Upper lobe of left lung (tissue), 6 donors: ENCODE measurements at regions not wholly inside any gene's neighbourhood (a gene's known extent, or its start where the extent isn't known, plus 50 kb on each side); places are given as distances from the start of the nearest gene placed in this dataset.
A peak's percentile ranks its signal among the peaks of the same experiment; 100 is the strongest.
"Not testable (repeated sequence)": the region's sequence is repeated elsewhere in the genome, so short reads cannot be mapped to it uniquely, and the experiment has no call there.

ENCODE experiments used
- ATAC-seq, 2 donors: fragments of 200-7000 bp; cut with Tn5 transposase; one replicate each; pipeline ENCODE4 v1.9.1; 2022; ENCODE audit warnings: mild to moderate bottlenecking in 2 of 2, moderate library complexity in 2 of 2; ENCODE audit not compliant: low FRiP score in 2 of 2
- DNase-seq, 2 donors: peaks; one replicate each; pipeline ENCODE4 v3.0.0-alpha.2; 2019 to 2020
- H3K27ac ChIP-seq, 4 donors: fragments of 200-600 bp; sonication (generic); one replicate each; pipeline ENCODE4 v1.5.1; 2016 to 2019
- H3K27me3 ChIP-seq, 4 donors: fragments of 200-600 bp; sonication (generic); one replicate each; pipeline ENCODE4 v1.5.1; 2017 to 2019
- H3K36me3 ChIP-seq, 4 donors: fragments of 200-600 bp; sonication (generic); one replicate each; pipeline ENCODE4 v1.5.1; 2016 to 2019
- H3K4me1 ChIP-seq, 4 donors: fragments of 200-600 bp; sonication (generic); one replicate each; pipeline ENCODE4 v1.5.1; 2018 to 2019
- H3K4me3 ChIP-seq, 4 donors: fragments of 200-600 bp; sonication (generic); one replicate each; pipeline ENCODE4 v1.5.1; 2017 to 2019; ENCODE audit warnings: mild to moderate bottlenecking in 2 of 4, moderate library complexity in 1 of 4
- H3K9me3 ChIP-seq, 4 donors: fragments of 200-600 bp; sonication (generic); one replicate each; pipeline ENCODE4 v1.5.1; 2018 to 2019
- EP300 ChIP-seq, 4 donors: sonication (generic); formaldehyde crosslinking; IDR thresholded peaks; one replicate each; pipeline ENCODE4 v1.5.1; 2017; ENCODE audit warnings: antibody characterized with exemption in 4 of 4, control low read depth in 2 of 4
- POLR2A ChIP-seq, 4 donors: fragments of 450-650 bp; IDR thresholded peaks; one replicate each; pipeline ENCODE4 v1.5.1; 2016 to 2017; ENCODE audit warnings: antibody characterized with exemption in 4 of 4, mild to moderate bottlenecking in 2 of 4
- POLR2AphosphoS5 ChIP-seq, 2 donors: sonication (generic); formaldehyde crosslinking; IDR thresholded peaks; one replicate each; pipeline ENCODE4 v1.5.1; 2017; ENCODE audit warnings: antibody characterized with exemption in 2 of 2
- WGBS, 2 donors: methylation state at CpG; one replicate each; pipeline ENCODE4 v1.1.5; 2017 to 2018; 5-methylcytosine and 5-hydroxymethylcytosine counted together
- TF ChIP-seq, protein P1 (sequence below), 6 experiments: fragments of 450-650 bp in 4 of 6; fragments of 200-600 bp in 2 of 6; sonication (generic) in 2 of 6; IDR thresholded peaks; one replicate each; pipeline ENCODE4 v1.5.1; 2016 to 2019; ENCODE audit warnings: antibody characterized with exemption in 6 of 6
- donor health status: DM: no; HTN: no; CAD: no; lungs with moderate emphysema.
- donor health status: DM: no; HTN: yes; CAD: no; lungs with severe emphysema.

DNA sequence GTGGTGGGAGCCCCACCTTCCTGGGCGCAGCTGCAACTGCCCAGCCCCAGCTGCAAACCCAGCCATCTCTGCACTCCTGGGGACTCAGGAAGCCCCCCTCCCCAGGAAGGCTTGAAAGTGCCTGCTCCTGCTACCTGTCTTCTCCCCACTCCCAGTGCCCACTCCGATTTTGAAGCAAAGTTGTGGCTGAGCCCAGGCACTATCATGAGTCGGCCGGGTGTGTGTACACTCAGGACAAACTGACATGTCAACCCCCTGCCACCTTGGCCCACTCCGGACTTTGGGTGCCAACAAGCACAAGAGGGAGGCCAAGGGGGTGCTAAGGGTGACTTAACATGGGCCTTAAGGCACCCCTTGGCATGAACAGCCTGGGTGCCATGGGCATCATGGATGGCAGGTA, 325.5 kb upstream of the PTGER4 start:
- no peak overlapping the region for H3K27ac ChIP-seq
- no peak for TF ChIP-seq POLR2A (IDR thresholded peaks at IDR 0.05)
- TF ChIP-seq, protein P1, sequence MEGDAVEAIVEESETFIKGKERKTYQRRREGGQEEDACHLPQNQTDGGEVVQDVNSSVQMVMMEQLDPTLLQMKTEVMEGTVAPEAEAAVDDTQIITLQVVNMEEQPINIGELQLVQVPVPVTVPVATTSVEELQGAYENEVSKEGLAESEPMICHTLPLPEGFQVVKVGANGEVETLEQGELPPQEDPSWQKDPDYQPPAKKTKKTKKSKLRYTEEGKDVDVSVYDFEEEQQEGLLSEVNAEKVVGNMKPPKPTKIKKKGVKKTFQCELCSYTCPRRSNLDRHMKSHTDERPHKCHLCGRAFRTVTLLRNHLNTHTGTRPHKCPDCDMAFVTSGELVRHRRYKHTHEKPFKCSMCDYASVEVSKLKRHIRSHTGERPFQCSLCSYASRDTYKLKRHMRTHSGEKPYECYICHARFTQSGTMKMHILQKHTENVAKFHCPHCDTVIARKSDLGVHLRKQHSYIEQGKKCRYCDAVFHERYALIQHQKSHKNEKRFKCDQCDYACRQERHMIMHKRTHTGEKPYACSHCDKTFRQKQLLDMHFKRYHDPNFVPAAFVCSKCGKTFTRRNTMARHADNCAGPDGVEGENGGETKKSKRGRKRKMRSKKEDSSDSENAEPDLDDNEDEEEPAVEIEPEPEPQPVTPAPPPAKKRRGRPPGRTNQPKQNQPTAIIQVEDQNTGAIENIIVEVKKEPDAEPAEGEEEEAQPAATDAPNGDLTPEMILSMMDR (IDR thresholded peaks at IDR 0.05) = no peak
- no peak for TF ChIP-seq EP300 (IDR thresholded peaks at IDR 0.05)
- no peak for TF ChIP-seq POLR2AphosphoS5 (IDR thresholded peaks at IDR 0.05)
- peaks cover 0 to 2% (median 0%) of the 10 kb centered on the region in 4 donors for H3K9me3 ChIP-seq
- 73 to 77% methylated on average over 5 of the region's 5 CpGs for WGBS, 2 donors
- DNase-seq = peak in 1 of 2 donors; percentile 13
- H3K36me3 ChIP-seq = no peaks in the 10 kb centered on the region
- no peaks in the 10 kb centered on the region for H3K27me3 ChIP-seq
- no peak overlapping the region for H3K4me3 ChIP-seq
- peaks cover 0 to 3% (median 0%) of the 10 kb centered on the region in 4 donors for H3K4me1 ChIP-seq
- ATAC-seq = peak in 1 of 2 donors; percentile 43

DNA sequence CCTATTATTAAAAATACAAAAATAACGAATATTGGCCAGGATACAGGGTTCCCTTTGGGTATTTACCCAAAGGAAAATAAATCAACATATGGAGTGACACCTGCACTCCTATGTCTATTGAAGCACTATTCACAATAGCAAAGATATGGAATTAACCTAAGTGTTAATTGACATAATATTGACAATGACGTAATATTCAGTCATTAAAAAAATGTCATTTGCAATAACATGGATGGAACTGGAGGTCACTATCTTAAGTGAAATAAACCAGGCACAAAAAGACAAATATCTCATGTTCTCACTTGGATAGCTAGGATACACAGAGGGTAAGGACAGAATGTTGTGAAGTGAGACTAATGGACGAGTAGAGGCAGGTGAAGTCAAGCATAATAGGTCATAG, 326.3 kb upstream of the PTGER4 start:
- Histone ChIP-seq H3K9me3 (peaks cover 0 to 2% (median 0%) of the 10 kb centered on the region in 4 donors), H3K4me3 (no peak overlapping the region), H3K27ac (no peak overlapping the region), H3K27me3 (no peaks in the 10 kb centered on the region), H3K4me1 (peaks cover 0 to 3% (median 0%) of the 10 kb centered on the region in 4 donors), H3K36me3 (no peaks in the 10 kb centered on the region)
- TF ChIP-seq, protein P1 (IDR thresholded peaks at IDR 0.05) = no peak
- no peak for TF ChIP-seq POLR2A (IDR thresholded peaks at IDR 0.05)
- no peak for TF ChIP-seq POLR2AphosphoS5 (IDR thresholded peaks at IDR 0.05)
- TF ChIP-seq EP300 (IDR thresholded peaks at IDR 0.05) = no peak
- ATAC-seq (no peak), DNase-seq (no peak)
- 86 to 92% methylated on average over 3 of the region's 3 CpGs for WGBS, 2 donors

DNA sequence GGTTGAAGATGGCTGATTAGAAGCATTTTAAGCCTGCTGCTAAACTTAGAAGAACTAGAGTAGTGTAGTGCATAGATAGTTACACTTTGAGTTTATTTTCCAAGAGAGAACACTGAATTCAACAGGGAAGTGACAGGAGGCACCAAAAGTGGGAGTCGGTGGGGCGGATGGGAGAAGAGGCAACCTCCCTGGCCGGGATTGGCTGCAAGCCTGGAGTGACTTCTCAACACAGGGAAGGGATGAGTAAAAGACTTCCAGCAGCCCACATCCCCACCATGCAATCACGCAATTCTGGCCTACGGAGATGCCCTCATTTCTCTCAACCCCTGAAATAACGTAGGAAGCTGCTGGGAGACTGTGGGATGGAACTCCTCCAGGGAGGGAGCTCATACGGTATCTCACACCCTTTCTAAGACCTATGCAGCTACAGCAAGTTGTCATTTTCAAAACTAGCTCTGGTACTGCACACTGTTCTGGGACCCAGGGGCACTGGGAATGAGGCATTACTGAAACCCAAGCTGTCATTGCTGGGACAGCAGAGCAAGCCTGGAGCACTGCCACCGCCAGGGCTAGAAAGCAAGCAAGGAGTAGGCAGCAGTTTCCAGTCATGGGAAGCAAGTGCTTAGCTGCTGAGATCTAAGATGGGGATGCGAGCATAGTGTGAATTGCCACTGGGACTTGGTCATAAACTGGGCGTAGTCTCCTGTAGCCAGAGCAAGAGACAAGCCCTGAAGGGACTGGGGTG, 331.6 kb upstream of the PTGER4 start:
- WGBS, 2 donors = 92 to 97% methylated on average over 10 of the region's 10 CpGs
- DNase-seq (no peak), ATAC-seq (no peak)
- no peaks in the 10 kb centered on the region for H3K36me3 ChIP-seq
- H3K4me3 ChIP-seq = no peak overlapping the region
- H3K4me1 ChIP-seq = no peaks in the 10 kb centered on the region
- H3K9me3 ChIP-seq = peaks cover 0 to 2% (median 0%) of the 10 kb centered on the region in 4 donors
- H3K27ac ChIP-seq = no peak overlapping the region
- no peaks in the 10 kb centered on the region for H3K27me3 ChIP-seq
- TF ChIP-seq, protein P1 (IDR thresholded peaks at IDR 0.05) = no peak
- TF ChIP-seq POLR2A (IDR thresholded peaks at IDR 0.05) = no peak
- no peak for TF ChIP-seq POLR2AphosphoS5 (IDR thresholded peaks at IDR 0.05)
- no peak for TF ChIP-seq EP300 (IDR thresholded peaks at IDR 0.05)

DNA sequence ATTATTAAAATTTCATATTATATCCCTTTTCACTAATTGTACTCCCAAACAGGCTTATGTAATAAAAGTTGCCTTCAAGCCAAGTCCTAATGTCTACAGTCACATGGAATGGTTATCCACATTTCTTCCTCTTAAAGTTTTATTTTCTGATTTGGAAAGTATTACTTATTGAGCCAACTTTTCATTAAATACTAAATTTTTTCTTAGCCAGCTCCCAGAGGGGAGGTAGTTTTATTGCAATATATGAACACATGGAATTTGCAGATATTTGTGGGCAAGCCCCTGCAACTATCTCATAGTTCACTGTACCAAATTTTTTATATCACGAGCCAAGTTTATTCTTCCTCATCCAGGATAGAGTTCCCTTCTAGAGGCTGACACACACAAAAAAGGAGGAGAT, 332.8 kb upstream of the PTGER4 start:
- WGBS, 2 donors = 83 to 90% methylated on average over 1 of the region's 1 CpG
- DNase-seq = no peak
- TF ChIP-seq, protein P1 (IDR thresholded peaks at IDR 0.05) = no peak
- TF ChIP-seq EP300 (IDR thresholded peaks at IDR 0.05) (no peak), POLR2A (IDR thresholded peaks at IDR 0.05) (no peak), POLR2AphosphoS5 (IDR thresholded peaks at IDR 0.05) (no peak)

DNA sequence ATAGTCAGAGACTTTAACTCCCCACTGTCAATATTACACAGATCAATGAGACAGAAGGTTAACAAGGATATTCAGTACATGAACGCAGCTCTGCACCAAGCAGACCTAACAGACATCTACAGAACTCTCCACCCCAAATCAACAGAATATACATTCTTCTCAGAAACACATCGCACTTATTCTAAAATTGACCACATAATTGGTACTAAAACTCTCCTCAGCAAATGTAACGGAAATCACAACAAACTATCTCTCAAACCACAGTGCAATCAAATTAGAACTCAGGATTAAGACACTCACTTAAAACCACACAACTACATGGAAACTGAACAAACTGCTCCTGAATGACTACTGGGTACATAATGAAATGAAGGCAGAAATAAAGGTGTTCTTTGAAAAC, 341.3 kb upstream of the PTGER4 start:
- not testable (repeated sequence) for H3K4me3 ChIP-seq, H3K36me3 ChIP-seq, ATAC-seq, H3K4me1 ChIP-seq, H3K27ac ChIP-seq, H3K27me3 ChIP-seq, DNase-seq, H3K9me3 ChIP-seq
- WGBS, 2 donors = 93 to 95% methylated on average over 3 of the region's 3 CpGs

More for the DNA sequence above, 332.8 kb upstream of the PTGER4 start:
- H3K4me3 ChIP-seq = no peak overlapping the region
- ATAC-seq = no peak
- no peak overlapping the region for H3K27ac ChIP-seq
- H3K9me3 ChIP-seq = peaks cover 0 to 2% (median 0%) of the 10 kb centered on the region in 4 donors
- H3K36me3 ChIP-seq = no peaks in the 10 kb centered on the region
- no peaks in the 10 kb centered on the region for H3K4me1 ChIP-seq
- no peaks in the 10 kb centered on the region for H3K27me3 ChIP-seq
